ENCODE measurements at regions not wholly inside any gene's neighbourhood (a gene's known extent, or its start where the extent isn't known, plus 50 kb on each side); places are given as distances from the start of the nearest gene placed in this dataset.

DNA sequence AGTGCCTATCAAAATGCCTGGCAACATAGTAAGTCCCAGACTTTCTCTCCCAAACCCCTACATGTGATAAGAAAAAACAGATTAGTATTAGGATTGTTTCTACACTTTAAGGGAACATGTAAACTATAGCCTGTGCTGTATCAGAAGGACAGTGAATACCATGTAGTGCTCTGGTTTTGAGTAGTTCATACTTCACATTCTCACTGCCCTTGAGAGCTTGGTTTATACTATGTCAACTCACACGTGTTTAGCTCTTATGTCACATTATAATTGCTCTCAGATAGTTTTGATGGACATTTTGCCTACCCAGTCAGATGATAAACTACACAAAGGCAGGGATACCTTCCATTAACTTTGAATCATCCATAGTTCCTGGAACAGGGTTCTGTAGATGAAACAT is 58.0 kb upstream of the PGRMC2 start:
- H2AK5ac ChIP-seq (ENCODE audit: low read depth, low read length) = no peak overlapping the region
- no peaks in the 10 kb centered on the region for H3K79me1 ChIP-seq (ENCODE audit: low read depth, low read length)
- no peak overlapping the region for H3K23ac ChIP-seq (ENCODE audit: low read depth, low read length, poor library complexity)
- no peaks in the 10 kb centered on the region for H3K36me3 ChIP-seq (replicated peaks in 1 of 2; ENCODE audit: control insufficient read depth in 2 of 2, insufficient read depth in 2 of 2, low read length in 2 of 2)
- peaks cover 0 to 2% of the 10 kb centered on the region in 2 donors for H3K9me3 ChIP-seq (replicated peaks in 1 of 2; ENCODE audit: control insufficient read depth in 2 of 2, insufficient read depth in 1 of 2, low read depth in 1 of 2, low read length in 2 of 2)
- H2BK5ac ChIP-seq (ENCODE audit: low read length) = no peak overlapping the region
- DNase-seq (ENCODE audit: low spot score) = no peak
- H4K91ac ChIP-seq (ENCODE audit: low read depth, low read length, poor library complexity) = no peak overlapping the region
- no peak overlapping the region for H3K4me2 ChIP-seq (ENCODE audit: insufficient read depth, low read length, poor library complexity, severe bottlenecking)
- no peak overlapping the region for H2BK12ac ChIP-seq (ENCODE audit: low read length)
- no peak overlapping the region for H2AFZ ChIP-seq (ENCODE audit: low read length)
- no peak overlapping the region for H2BK120ac ChIP-seq (ENCODE audit: low read depth, low read length)
- no peak overlapping the region for H3K4me3 ChIP-seq (ENCODE audit: low read length in 2 of 2)
- no peak overlapping the region for H3K18ac ChIP-seq (ENCODE audit: low read length)
- H3K14ac ChIP-seq (ENCODE audit: low read length) = no peak overlapping the region
- peaks cover 0 to 2% of the 10 kb centered on the region in 2 donors for H3K4me1 ChIP-seq (ENCODE audit: control insufficient read depth in 2 of 2, insufficient read depth in 1 of 2, low read depth in 1 of 2, low read length in 2 of 2)
- no peak overlapping the region for H4K8ac ChIP-seq (ENCODE audit: low read depth, low read length)
- WGBS, 2 donors (ENCODE audit: extremely low coverage in 2 of 2, insufficient read length in 2 of 2, insufficient replicate concordance in 1 of 2) = no CpG with 5 or more reads among the region's 1 CpG
- H3K4ac ChIP-seq (ENCODE audit: low read length) = no peak overlapping the region
- H3K27me3 ChIP-seq (ENCODE audit: control insufficient read depth in 3 of 3, insufficient read depth in 3 of 3, low read depth in 1 of 3, low read length in 3 of 3) = no peaks in the 10 kb centered on the region
- no peak overlapping the region for H2BK15ac ChIP-seq (ENCODE audit: low read length)
- no peak overlapping the region for H3K27ac ChIP-seq (replicated peaks; ENCODE audit: low read length)
- H3K9ac ChIP-seq (ENCODE audit: low read depth, low read length, poor library complexity) = no peak overlapping the region

DNA sequence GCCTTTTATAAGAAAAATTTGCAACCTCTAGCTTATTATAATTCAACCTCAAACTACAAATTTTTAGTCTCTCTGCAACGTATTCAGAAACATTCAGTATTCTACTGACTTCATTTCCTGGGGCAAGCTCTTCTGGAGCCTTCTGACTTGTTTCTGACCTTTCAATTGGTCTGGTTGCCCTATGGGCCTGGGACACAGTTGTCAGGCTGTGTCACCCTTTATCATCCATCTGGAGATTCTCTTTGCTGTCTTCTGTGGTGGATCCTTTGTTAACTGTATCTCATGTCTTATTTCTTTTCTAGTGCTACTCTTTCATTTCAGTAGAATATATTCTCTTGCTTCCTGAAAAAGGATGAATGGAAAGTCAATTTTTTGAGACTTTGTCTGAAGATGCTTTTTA is 55.1 kb upstream of the PGRMC2 start:
- H4K8ac ChIP-seq (ENCODE audit: low read depth, low read length) = no peak overlapping the region
- no peak overlapping the region for H3K18ac ChIP-seq (ENCODE audit: low read length)
- H3K23ac ChIP-seq (ENCODE audit: low read depth, low read length, poor library complexity) = no peak overlapping the region
- no peak for DNase-seq (ENCODE audit: low spot score)
- H2BK120ac ChIP-seq (ENCODE audit: low read depth, low read length) = no peak overlapping the region
- no peak overlapping the region for H4K91ac ChIP-seq (ENCODE audit: low read depth, low read length, poor library complexity)
- no peak overlapping the region for H3K14ac ChIP-seq (ENCODE audit: low read length)
- H3K4ac ChIP-seq (ENCODE audit: low read length) = no peak overlapping the region
- no peak overlapping the region for H2BK15ac ChIP-seq (ENCODE audit: low read length)
- no peak overlapping the region for H2AK5ac ChIP-seq (ENCODE audit: low read depth, low read length)
- H3K4me2 ChIP-seq (ENCODE audit: insufficient read depth, low read length, poor library complexity, severe bottlenecking) = no peak overlapping the region
- H3K36me3 ChIP-seq (replicated peaks in 1 of 2; ENCODE audit: control insufficient read depth in 2 of 2, insufficient read depth in 2 of 2, low read length in 2 of 2) = no peaks in the 10 kb centered on the region
- H3K4me1 ChIP-seq (ENCODE audit: control insufficient read depth in 2 of 2, insufficient read depth in 1 of 2, low read depth in 1 of 2, low read length in 2 of 2) = no peaks in the 10 kb centered on the region
- WGBS, 2 donors (ENCODE audit: extremely low coverage in 2 of 2, insufficient read length in 2 of 2, insufficient replicate concordance in 1 of 2) = no CpG with 5 or more reads among the region's 1 CpG
- H2BK5ac ChIP-seq (ENCODE audit: low read length) = no peak overlapping the region
- H3K79me1 ChIP-seq (ENCODE audit: low read depth, low read length) = no peaks in the 10 kb centered on the region
- H3K27ac ChIP-seq (replicated peaks; ENCODE audit: low read length) = no peak overlapping the region
- H2AFZ ChIP-seq (ENCODE audit: low read length) = no peak overlapping the region
- no peak overlapping the region for H3K4me3 ChIP-seq (ENCODE audit: low read length in 2 of 2)
- no peak overlapping the region for H3K9ac ChIP-seq (ENCODE audit: low read depth, low read length, poor library complexity)
- peaks cover 0 to 2% of the 10 kb centered on the region in 2 donors for H3K9me3 ChIP-seq (replicated peaks in 1 of 2; ENCODE audit: control insufficient read depth in 2 of 2, insufficient read depth in 1 of 2, low read depth in 1 of 2, low read length in 2 of 2)
- no peaks in the 10 kb centered on the region for H3K27me3 ChIP-seq (ENCODE audit: control insufficient read depth in 3 of 3, insufficient read depth in 3 of 3, low read depth in 1 of 3, low read length in 3 of 3)
- no peak overlapping the region for H2BK12ac ChIP-seq (ENCODE audit: low read length)

DNA sequence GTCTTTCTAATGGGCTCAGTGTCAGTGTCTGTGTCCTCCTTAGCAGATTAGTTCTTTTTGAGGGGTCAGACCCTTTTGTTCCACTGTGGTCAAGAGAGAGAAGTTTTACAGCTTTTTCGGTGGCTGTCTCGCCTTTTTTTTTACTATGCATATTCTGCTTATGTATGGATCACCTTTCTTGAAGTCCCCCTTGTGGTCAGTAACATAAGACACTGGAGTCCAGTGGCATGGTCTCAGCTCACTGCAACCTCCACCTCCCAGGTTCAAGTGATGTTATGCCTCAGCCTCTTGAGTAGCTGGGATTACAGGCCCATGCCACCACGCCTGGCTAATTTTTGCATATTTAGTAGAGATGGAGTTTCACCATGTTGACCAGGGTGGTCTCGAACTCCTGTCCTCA is 54.0 kb upstream of the PGRMC2 start:
- no peak overlapping the region for H3K4me3 ChIP-seq (ENCODE audit: low read length in 2 of 2)
- H3K36me3 ChIP-seq (replicated peaks in 1 of 2; ENCODE audit: control insufficient read depth in 2 of 2, insufficient read depth in 2 of 2, low read length in 2 of 2) = no peaks in the 10 kb centered on the region
- no peak overlapping the region for H2BK12ac ChIP-seq (ENCODE audit: low read length)
- no peak overlapping the region for H2BK5ac ChIP-seq (ENCODE audit: low read length)
- no peak overlapping the region for H2AFZ ChIP-seq (ENCODE audit: low read length)
- no peak overlapping the region for H4K8ac ChIP-seq (ENCODE audit: low read depth, low read length)
- no peak for DNase-seq (ENCODE audit: low spot score)
- H2AK5ac ChIP-seq (ENCODE audit: low read depth, low read length) = no peak overlapping the region
- no peak overlapping the region for H3K27ac ChIP-seq (replicated peaks; ENCODE audit: low read length)
- no peak overlapping the region for H4K91ac ChIP-seq (ENCODE audit: low read depth, low read length, poor library complexity)
- H2BK15ac ChIP-seq (ENCODE audit: low read length) = no peak overlapping the region
- H3K27me3 ChIP-seq (ENCODE audit: control insufficient read depth in 3 of 3, insufficient read depth in 3 of 3, low read depth in 1 of 3, low read length in 3 of 3) = no peaks in the 10 kb centered on the region
- H2BK120ac ChIP-seq (ENCODE audit: low read depth, low read length) = no peak overlapping the region
- H3K4ac ChIP-seq (ENCODE audit: low read length) = no peak overlapping the region
- no CpG with 5 or more reads among the region's 4 CpGs for WGBS, 2 donors (ENCODE audit: extremely low coverage in 2 of 2, insufficient read length in 2 of 2, insufficient replicate concordance in 1 of 2)
- peaks cover 0 to 2% of the 10 kb centered on the region in 2 donors for H3K9me3 ChIP-seq (replicated peaks in 1 of 2; ENCODE audit: control insufficient read depth in 2 of 2, insufficient read depth in 1 of 2, low read depth in 1 of 2, low read length in 2 of 2)
- H3K4me1 ChIP-seq (ENCODE audit: control insufficient read depth in 2 of 2, insufficient read depth in 1 of 2, low read depth in 1 of 2, low read length in 2 of 2) = no peaks in the 10 kb centered on the region
- H3K79me1 ChIP-seq (ENCODE audit: low read depth, low read length) = no peaks in the 10 kb centered on the region
- no peak overlapping the region for H3K14ac ChIP-seq (ENCODE audit: low read length)
- no peak overlapping the region for H3K18ac ChIP-seq (ENCODE audit: low read length)
- H3K23ac ChIP-seq (ENCODE audit: low read depth, low read length, poor library complexity) = no peak overlapping the region
- no peak overlapping the region for H3K9ac ChIP-seq (ENCODE audit: low read depth, low read length, poor library complexity)
- H3K4me2 ChIP-seq (ENCODE audit: insufficient read depth, low read length, poor library complexity, severe bottlenecking) = no peak overlapping the region

DNA sequence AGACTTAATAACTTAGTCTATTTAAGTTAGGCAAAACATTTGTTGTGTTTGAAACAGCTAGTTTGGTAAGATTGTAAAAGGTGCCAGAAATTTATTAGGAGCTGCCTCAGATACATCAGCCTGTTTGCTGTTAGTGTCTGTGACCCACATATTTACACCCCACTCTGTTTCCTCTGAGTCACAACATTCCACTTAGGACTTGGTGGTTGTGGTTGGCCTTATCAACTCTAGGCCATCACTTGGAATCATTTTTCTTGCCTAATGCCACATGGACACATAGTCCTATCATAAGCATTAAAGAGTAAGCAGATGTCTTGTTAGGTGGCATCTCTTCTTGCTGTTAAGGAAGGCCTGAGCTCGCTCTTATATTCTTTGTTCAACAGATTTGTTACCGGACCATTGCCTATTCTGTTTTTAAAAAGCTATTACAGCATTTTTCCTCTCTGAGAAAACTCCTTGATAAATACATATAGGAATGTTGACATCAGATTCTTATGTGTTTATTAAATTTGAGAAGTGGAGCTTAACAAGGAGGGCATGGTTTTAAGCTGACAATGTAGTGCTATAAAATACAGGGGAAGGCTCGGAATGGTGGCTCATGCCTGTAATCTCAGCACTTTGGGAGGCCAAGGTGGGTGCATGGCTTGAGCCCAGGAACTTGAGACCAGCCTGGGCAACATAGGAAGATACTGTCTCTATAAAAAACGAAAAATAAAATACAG is 51.2 kb upstream of the PGRMC2 start:
- Histone ChIP-seq H2BK5ac (ENCODE audit: low read length) (no peak overlapping the region), H3K23ac (ENCODE audit: low read depth, low read length, poor library complexity) (no peak overlapping the region), H3K4ac (ENCODE audit: low read length) (no peak overlapping the region), H3K18ac (ENCODE audit: low read length) (no peak overlapping the region), H2AK5ac (ENCODE audit: low read depth, low read length) (no peak overlapping the region), H3K79me1 (ENCODE audit: low read depth, low read length) (no peaks in the 10 kb centered on the region), H3K9me3 (replicated peaks in 1 of 2; ENCODE audit: control insufficient read depth in 2 of 2, insufficient read depth in 1 of 2, low read depth in 1 of 2, low read length in 2 of 2) (no peaks in the 10 kb centered on the region), H3K4me2 (ENCODE audit: insufficient read depth, low read length, poor library complexity, severe bottlenecking) (no peak overlapping the region), H4K91ac (ENCODE audit: low read depth, low read length, poor library complexity) (no peak overlapping the region), H2BK12ac (ENCODE audit: low read length) (no peak overlapping the region), H2BK120ac (ENCODE audit: low read depth, low read length) (no peak overlapping the region), H2BK15ac (ENCODE audit: low read length) (no peak overlapping the region), H3K27ac (replicated peaks; ENCODE audit: low read length) (no peak overlapping the region), H3K4me3 (ENCODE audit: low read length in 2 of 2) (no peak overlapping the region), H3K4me1 (ENCODE audit: control insufficient read depth in 2 of 2, insufficient read depth in 1 of 2, low read depth in 1 of 2, low read length in 2 of 2) (no peaks in the 10 kb centered on the region), H2AFZ (ENCODE audit: low read length) (no peak overlapping the region), H4K8ac (ENCODE audit: low read depth, low read length) (no peak overlapping the region), H3K36me3 (replicated peaks in 1 of 2; ENCODE audit: control insufficient read depth in 2 of 2, insufficient read depth in 2 of 2, low read length in 2 of 2) (no peaks in the 10 kb centered on the region), H3K27me3 (ENCODE audit: control insufficient read depth in 3 of 3, insufficient read depth in 3 of 3, low read depth in 1 of 3, low read length in 3 of 3) (no peaks in the 10 kb centered on the region), H3K14ac (ENCODE audit: low read length) (no peak overlapping the region), H3K9ac (ENCODE audit: low read depth, low read length, poor library complexity) (no peak overlapping the region)
- DNase-seq (ENCODE audit: low spot score) = no peak
- no CpG with 5 or more reads among the region's 4 CpGs for WGBS, 2 donors (ENCODE audit: extremely low coverage in 2 of 2, insufficient read length in 2 of 2, insufficient replicate concordance in 1 of 2)

Data from neuronal stem cell (in vitro differentiated cells).